Stimulated activated CD4-positive, alpha-beta T cell treated with anti-CD3 and anti-CD28 coated beads, Interleukin-4, amount 100 ng/mL, for 1 hour (primary cell): ENCODE measurements at regions not wholly inside any gene's neighbourhood (a gene's known extent, or its start where the extent isn't known, plus 50 kb on each side); places are given as distances from the start of the nearest gene placed in this dataset.

Experiments
- DNase-seq: peaks from one replicate; pipeline ENCODE4 v3.0.0-alpha.2; 2020

DNA sequence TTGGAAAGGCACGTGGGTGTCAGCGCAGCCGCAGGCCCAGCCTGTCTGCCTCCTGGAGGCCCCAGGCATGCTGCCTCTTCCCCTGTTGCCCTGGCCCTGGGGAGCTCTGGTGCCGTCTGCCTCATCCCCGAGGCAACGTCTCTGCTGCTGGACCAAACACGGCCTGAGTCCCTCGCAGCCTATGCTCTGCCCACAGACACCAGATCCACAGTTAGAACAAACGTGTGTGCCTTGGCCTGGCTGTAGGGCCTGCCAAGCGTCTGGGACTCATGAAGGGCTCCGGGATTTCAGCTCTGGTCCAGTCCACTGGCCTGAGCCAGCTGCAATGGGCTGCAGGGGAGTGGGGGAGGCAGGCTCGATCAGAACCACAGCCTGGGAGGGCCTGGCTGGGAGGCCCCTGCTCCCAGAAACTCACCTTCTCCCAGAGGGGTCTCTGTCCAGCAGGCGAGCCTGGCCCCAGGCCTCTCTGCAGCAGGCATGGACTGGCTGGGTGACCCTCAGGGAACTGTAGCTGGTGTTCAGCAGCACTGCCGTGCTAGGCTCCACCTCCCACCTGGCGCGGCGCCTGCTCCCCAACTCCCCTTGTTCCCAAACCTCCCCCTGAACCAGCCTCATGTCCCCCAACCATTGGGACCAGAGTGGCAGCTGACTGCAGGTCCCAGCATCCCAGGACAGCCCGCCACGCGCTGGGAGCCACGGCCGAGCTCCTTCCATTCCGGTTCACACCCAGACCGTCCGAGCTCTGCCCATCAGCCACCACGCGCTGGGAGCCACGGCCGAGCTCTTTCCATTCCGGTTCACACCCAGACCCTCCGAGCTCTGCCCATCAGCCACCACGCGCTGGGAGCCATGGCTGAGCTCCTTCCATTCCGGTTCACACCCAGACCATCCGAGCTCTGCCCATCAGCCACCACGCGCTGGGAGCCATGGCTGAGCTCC lies 197.0 kb downstream of the DLL1 start:
- DNase-seq, result no peak

DNA sequence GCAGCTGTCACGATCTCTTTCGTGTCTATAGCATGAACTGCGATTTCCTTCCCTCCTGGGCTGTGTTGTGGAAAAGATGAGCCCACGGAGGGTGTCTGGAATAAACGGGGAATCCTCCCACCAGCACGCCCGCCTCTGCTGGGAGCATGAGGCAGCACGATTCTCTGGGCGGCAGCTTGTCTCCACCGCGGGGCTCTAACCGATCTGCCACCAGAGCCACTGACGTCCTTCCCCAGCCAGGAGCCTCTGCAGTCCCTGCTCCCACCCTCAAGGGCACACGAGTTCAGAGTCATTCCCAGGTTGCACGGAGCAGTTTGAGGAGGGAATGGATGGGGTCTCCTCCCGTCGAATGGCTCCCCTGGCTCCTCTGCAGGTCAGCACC lies 197.6 kb downstream of the DLL1 start:
- no peak for DNase-seq

DNA sequence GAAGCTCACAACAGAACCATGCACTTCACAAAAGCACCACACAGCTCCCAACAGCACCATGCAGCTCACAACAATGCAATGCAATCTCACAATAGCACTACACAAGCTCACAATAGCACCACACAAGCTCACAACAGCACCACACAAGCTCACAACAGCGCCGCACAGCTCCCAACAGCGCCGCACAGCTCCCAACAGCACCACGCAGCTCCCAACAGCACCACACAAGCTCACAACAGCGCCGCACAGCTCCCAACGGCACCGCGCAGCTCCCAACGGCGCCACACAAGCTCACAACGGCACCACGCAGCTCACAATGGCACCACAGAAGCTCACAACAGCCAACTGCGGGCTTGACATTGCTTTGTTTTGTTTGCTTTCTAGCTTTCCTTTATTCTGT lies 198.1 kb downstream of the DLL1 start:
- DNase-seq, result no peak

DNA sequence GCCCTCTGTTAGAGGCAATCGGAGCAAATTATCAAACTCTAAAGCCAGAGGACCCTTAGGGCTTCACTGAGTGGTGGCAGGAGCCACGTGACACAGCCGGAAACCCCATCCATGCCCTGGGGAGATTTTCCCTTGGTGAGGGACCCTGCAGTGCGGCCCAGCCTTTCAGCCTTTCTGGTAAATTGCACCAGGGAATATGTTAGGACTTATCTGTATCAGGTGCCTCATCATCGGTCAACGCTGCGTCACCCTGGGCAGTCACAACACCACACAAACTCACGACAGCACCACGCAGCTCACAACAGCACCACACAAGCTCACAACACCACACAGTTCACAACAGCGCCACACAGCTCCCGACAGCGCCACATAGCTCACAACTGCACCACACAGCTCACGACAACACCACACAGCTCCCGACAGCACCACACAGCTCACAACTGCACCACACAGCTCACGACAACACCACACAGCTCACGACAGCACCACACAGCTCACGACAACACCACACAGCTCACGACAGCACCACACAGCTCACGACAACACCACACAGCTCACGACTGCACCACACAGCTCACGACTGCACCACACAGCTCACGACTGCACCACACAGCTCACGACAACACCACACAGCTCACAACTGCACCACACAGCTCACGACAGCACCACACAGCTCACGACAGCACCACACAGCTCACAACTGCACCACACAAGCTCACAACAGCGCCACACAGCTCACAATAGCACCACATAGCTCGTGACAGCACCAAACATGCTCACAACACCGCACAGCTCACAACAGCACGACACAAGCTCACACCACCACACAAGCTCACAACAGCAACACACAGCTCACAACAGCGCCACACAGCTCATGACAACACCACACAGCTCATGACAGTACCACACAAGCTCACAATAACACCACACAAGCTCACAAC lies 199.0 kb downstream of the DLL1 start:
- DNase-seq, result no peak

DNA sequence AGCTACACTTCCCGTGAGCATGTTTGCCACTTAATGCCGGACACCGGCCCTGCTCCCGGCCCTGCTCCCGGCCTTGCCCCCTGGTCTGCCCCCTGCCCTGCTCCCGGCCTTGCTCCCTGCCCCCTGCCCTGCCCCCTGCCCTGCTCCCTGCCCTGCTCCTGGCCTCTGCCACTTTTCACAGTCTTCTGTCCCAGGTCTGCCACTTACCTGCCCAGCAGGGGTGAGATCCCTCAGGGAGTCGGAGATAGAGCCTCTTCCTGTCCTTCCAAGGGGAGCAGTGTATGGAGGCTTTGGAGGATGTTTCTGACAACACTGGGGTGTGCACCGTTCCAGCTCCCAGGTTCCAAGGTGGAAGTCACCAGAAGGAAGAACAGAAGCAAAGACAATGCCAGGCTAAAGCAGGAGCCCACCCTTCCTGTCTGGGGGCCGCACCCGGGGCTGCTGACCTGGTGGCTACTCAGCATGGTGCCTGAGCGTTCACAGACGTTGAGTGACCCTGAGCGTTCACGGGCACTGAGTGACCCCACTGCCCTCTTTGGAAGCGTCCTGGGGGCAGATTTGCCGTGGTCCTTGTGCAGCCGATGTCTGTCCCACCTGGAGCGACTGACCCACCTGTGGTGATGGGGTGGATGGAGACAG lies 199.8 kb downstream of the DLL1 start:
- no peak for DNase-seq

DNA sequence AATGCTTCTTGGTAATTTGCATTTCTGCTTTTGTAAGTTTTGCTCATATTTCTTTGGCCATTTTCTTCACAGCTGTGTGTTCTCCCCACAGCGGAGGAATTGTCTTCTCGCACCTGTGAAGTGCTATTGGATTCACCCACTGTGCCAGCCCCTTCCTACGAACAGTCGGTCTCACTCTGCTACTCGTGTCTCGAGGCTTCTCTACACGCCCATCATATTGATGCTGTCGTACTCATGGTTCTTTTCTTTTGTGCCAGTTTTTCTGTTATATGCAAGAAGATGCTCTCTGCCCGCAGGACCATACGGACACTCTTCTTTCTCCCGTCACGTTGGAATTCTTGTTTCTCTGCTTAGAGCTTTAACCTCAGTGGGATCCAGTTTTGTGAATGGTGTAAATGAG lies 200.3 kb downstream of the DLL1 start:
- DNase-seq, result no peak

DNA sequence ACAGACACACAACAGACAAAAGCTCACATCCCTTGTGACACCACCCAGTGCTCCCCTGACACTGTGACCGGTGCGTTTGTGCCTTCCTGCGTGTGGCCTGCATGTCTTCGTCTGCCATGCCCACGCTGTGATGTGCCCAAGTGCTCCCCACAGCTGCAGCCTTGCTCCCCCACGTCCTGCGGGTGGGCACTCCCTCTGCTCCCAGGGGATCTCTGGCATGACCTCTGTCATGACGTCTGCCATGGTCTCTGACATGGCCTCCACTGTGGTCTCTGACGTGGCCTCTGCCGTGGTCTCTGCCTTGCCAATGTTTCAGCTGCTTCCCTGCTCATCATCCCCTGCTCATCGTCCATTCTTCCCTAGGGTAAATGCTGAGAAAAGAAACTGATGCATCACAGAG lies 200.9 kb downstream of the DLL1 start:
- DNase-seq, result no peak

DNA sequence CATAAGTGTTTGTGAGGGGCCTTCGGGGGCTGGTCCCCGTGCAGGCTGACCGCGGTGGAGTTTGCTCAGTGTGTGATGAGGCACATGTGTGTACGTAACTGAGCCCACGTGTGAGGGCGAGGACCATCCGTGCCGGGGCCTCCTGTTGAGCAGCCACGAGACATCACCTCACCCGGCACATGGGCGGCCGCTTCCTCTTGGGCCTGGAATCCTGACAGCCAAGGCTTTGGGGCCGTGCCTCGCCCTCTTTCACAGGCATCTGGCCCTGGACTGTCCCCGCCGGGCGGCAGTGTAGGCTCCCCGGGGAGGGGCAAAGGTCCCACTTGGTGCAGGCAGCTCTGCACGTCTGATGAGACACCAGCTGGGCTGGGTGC lies 202.3 kb downstream of the DLL1 start:
- DNase-seq, result peak; percentile 11

DNA sequence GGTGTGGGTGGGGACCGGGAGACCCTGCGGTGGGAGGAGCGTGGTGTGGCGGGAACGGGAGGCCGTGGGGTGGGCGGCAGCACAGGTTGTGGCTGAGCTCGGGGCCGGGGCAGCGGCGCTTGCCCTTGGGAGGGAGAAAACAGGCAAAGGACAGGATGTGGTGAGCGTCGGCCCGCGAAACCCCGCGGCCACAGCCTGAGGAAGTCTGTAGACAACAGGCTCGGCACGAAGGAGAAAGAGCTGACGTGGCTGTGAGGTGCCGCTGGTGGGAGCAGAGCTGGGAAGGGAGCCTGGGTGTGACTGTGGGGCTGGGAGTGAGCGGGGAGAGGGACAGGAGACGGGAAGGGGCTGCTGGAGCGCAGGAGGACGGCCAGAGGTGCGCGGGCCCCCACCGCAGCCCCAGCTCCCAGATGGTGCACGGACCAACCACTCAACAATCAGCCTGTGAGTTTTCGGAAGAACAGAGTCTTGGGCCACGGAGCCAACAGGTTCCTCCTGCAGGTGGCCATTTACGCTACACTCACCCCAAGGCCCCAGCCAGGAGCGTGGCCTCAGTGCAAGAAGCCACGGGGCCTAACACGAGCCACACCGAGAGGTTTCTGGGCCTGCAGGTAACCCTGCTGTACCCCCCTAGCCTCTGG lies 202.8 kb downstream of the DLL1 start:
- DNase-seq, result peak; percentile 43

DNA sequence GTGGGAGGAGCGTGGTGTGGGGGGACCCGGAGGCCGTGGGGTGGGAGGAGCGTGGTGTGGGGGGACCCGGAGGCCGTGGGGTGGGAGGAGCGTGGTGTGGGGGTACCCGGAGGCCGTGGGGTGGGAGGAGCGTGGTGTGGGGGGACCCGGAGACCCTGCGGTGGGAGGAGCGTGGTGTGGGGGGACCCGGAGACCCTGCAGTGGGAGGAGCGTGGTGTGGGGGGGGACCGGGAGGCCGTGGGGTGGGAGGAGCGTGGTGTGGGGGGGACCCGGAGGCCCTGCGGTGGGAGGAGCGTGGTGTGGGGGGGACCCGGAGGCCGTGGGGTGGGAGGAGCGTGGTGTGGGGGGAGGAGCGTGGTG lies 203.5 kb downstream of the DLL1 start:
- DNase-seq, result peak; percentile 11

DNA sequence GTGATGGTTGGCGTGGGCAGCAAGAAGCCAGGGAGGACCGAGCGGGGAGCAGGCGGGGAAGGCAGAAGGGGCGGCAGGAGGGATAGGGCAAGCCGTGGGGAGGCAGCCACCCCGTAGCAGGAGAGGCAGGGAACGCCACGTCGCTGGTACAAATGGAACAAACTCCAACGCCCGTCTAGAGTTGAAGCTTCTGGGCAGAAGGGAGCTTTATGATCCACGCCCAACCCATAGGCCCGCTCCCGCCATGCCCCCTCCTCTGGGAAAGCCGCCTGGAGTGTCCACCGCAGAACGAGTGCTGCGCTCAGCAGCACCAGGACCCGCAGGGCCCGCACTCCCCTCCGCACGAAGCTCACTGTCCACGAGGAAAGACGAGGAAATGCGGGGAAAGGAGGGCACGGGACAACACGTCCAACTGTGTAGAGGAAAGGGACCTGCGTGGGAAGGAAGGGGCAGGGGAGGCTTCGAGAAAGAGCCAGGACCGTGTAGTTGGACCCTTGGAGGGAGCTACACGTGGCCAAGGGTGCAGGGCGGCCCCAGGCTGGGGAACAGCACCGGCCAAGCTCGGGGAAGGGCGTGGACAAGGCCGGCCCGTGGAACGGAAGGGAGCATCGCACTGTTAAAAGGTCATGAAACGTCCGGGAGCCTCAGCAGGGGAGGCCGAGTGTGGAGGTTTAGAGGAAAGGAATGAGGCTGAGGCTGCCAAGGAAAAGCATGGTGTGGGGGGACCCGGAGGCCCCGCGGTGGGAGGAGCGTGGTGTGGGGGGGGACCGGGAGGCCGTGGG lies 204.0 kb downstream of the DLL1 start:
- no peak for DNase-seq

DNA sequence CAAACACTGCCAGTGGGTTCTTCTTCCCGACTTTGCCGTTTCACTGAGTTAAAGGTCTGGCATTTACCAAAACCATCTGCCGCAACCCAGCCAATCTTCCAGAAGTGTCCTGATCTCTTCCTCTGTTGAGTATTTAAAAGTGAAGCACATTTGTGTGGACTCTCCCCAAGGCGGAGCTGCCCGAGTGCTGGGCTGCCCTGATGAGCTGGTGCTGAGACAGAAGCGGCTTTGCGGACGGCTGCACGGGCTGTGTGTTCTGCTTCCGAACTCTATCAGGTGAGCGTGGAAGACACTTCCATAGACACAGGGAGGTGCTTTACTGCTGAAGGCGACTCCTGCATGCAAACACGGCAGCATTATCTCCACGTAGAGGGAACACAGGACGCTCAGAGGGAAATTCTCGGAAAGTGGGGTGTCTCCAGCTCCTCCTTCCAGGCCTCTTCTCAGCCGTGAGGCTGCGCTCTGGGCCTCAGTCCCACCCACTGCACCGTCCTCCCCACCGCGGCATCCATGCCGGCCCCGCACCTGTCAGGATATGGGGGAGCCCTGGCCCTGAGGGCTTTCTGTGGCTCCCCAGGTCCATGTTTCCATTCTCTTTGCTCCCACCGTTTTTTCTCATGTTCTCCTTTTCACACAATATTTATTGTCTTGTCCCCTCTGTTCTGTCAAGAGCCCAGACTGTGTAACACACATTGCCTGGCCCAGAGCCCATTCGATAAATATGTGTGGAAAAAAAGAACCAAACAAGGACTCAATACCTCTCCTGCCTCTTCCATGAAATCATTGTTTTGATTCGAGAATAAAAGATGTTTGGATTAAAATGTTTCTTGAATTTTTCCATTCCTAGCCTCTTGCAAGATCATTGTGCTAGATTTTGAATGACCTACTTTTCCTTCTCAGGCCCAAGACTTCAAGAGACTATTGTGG lies 205.1 kb downstream of the DLL1 start:
- DNase-seq, result no peak

DNA sequence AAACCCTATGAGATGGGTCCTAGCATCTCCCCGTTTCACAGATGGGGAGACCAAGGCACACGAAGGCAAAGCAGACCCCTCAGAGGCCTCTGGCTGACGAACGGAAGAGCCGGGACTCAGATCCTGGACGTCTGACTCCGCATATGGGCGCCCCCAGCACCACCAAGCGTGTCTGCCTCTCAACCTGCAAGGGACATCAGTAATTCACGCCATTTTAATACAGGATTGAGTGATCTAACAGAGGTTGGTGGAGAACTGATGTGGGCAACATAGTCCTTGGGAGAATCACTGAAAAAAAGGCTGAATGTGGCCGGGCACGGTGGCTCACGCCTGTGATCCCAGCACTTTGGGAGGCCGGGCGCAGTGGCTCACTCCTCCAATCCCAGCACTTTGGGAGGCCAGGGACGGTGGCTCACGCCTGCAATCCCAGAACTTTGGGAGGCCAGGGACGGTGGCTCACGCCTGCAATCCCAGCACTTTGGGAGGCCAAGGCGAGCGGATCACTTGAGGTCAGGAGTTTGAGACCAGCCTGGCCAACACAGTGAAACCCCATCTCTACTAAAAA lies 206.6 kb downstream of the DLL1 start:
- DNase-seq, result no peak

DNA sequence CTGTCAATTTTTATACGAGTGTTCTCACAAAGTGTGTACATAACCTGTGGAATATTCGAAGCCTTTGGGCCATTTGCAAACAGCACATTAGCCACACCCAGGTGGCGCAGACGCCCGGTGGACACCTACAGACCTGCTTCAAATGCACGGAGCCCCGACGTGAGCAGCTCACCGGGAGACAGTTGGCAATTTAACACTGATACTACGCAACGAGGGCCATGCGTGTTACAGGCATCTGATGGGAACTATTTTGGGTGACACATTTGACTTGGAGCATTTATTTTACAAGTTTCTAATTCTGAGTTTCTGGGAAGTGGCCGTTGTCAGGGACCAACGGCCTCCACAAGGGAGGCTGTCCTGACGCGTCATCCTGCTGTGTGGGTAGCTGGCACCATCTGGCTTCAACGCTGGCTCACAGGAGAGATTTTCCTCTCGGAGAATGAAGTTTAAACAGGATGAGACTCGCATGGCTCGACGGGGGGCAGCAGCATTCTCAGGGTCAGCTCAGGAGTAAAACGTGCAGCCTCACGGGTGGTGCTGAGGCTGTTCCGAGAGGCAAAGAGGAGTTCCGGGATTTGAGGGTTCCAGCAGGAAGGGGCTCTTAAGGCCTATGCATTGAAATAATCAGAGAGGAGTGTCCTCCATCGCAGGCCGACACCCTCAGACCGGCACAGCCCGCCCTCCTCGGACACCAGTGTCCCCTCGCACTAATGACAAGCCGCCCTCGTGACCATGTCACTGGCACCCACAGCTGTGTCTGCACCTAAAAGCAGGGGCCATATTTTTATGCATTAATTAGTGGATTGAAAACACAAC lies 207.4 kb downstream of the DLL1 start:
- DNase-seq, result no peak

DNA sequence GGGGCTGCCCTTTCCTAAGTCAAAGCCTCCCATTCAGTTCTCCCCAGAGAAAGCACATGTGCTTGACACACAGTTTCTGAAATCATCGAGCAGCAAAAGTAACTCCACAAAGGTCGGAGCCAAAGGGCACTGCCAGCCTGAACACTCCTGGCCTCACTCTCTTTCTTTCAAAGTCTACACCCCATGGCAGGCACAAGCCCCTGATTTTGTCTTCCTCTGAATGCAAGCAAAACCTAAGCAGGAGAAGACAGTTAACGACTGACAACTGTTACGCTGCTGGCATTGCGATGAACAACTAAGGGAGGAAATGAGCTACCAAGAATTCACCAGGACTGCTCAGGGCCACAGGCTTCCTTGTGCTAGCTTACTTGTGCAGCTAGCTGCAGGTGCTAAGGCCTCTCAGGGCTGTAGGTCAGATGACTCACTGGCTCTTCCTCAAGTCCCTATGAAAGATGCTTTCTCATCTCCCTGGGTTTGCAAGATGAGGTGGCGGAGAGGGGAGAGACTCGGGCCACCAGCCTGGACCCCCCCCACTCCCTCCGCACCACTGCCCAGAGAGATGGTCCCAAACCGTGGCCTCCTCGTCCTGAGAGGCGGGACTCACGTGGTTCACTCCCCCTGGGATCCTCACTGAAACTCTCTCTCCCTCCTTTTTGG lies 208.2 kb downstream of the DLL1 start:
- DNase-seq, result no peak

DNA sequence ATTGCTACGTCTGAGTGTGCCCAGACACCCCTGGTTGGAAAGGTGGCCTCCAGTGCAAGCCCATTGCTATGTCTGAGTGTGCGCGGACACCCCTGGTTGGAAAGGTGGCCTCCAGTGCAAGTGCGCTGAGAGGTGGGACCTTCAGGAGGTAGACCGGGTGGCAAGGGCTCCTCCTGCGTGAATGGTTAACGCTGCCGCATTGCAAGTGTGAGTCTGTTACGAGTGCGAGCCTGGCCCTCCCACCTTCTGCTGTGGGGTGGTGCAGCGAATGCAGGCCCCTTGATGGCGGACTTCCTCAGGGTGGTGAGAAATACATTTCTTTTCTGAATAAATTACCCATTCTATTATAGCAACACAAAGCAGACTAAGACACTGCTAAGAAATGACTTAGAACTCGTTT lies 208.8 kb downstream of the DLL1 start:
- no peak for DNase-seq

DNA sequence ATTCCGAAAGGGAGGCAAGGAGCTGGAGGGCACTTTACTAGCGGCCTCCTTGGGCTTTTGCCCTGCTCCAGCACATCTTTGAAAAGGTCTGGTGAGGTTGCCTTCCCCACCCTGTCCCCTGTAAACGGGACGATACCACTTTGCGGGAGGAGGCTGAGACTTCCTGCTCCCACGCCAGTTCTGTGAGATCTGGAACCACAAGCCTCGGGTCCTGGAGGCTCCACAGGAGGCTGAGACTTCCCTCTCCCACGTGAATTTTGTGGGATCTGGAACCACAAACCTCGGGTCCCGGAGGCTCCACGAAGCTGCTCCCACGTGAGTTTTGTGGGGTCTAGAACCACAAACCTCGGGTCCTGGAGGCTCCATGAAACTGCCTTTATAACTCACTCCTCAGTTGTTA lies 209.3 kb downstream of the DLL1 start:
- no peak for DNase-seq

DNA sequence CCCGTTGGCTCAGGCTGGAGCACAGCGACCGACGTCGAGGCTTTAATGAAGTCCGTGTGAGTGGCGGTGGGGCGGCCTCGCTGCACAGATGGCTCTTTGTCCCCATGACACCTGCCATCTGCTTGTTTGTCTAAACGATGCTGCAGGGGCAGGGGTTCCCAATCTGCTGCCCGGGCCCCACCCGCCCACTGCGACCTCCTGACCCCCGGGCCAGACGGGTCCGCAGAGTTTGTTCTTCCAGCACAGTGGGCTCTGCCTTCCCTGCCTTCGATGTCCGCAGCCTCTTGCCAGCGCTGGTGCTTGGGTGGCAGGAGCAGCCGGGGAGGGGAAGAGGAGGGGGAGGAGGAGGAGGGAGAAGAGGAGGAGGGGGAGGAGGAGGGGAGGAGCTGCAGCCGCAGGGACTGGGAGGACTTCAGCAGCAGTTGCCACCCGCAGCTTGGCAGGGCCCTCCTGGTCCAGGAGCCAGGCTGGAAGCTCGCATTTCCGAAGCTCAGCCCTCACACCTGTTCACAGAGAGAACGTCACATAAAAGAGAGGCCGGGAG lies 210.0 kb downstream of the DLL1 start:
- DNase-seq, result no peak
